ENCODE measurements at regions not wholly inside any gene's neighbourhood (a gene's known extent, or its start where the extent isn't known, plus 50 kb on each side); places are given as distances from the start of the nearest gene placed in this dataset.

- Histone ChIP-seq H3K9me3 (ENCODE audit: insufficient read depth, low read length) (no peaks in the 10 kb centered on the region), H2AFZ (ENCODE audit: low read depth, low read length) (no peak overlapping the region), H3K4me3 (ENCODE audit: low read length) (no peak overlapping the region), H3K27ac (ENCODE audit: low read length) (no peak overlapping the region), H4K20me1 (ENCODE audit: insufficient read depth, low read length) (no peaks in the 10 kb centered on the region), H3K9ac (ENCODE audit: low read length) (no peak overlapping the region), H3K4me1 (ENCODE audit: low read length) (no peaks in the 10 kb centered on the region), H3K36me3 (replicated peaks; ENCODE audit: low read depth, low read length) (no peaks in the 10 kb centered on the region), H3K27me3 (ENCODE audit: low read depth, low read length) (no peaks in the 10 kb centered on the region; the same call in 1 of the 2 replicates), H3K4me2 (ENCODE audit: low read length) (no peak overlapping the region), H3K79me2 (ENCODE audit: low read length) (no peaks in the 10 kb centered on the region)
- TF ChIP-seq EZH2phosphoT487 (IDR thresholded peaks at IDR 0.05; ENCODE audit: low read depth), result no peak
- no peak for TF ChIP-seq CTCF (IDR thresholded peaks at IDR 0.05; ENCODE audit: low read depth, low read length)
These were observed 75.1 kb upstream of the SLC6A11 start for GRCh38 chr3:10740954-10741353.

- no peak overlapping the region for H2AFZ ChIP-seq (ENCODE audit: low read depth, low read length)
These were observed 73.9 kb upstream of the SLC6A11 start for GRCh38 chr3:10741891-10742671.

GRCh38 chr3:10743366-10744097 is 72.5 kb upstream of the SLC6A11 start:
- no peak for TF ChIP-seq EZH2phosphoT487 (IDR thresholded peaks at IDR 0.05; ENCODE audit: low read depth)
- Histone ChIP-seq H3K4me3 (ENCODE audit: low read length) (no peak overlapping the region), H3K36me3 (replicated peaks; ENCODE audit: low read depth, low read length) (no peaks in the 10 kb centered on the region), H3K9me3 (ENCODE audit: insufficient read depth, low read length) (no peaks in the 10 kb centered on the region), H3K27ac (ENCODE audit: low read length) (no peak overlapping the region), H3K4me2 (ENCODE audit: low read length) (no peak overlapping the region), H3K27me3 (ENCODE audit: low read depth, low read length) (peaks cover 7% of the 10 kb centered on the region), H3K4me1 (ENCODE audit: low read length) (no peaks in the 10 kb centered on the region), H3K9ac (ENCODE audit: low read length) (no peak overlapping the region), H3K79me2 (ENCODE audit: low read length) (no peaks in the 10 kb centered on the region), H4K20me1 (ENCODE audit: insufficient read depth, low read length) (no peaks in the 10 kb centered on the region), H2AFZ (ENCODE audit: low read depth, low read length) (no peak overlapping the region)

More at GRCh38 chr3:10741891-10742671, 73.9 kb upstream of the SLC6A11 start:
- Histone ChIP-seq H3K9ac (ENCODE audit: low read length) (no peak overlapping the region), H3K4me2 (ENCODE audit: low read length) (no peak overlapping the region), H3K4me3 (ENCODE audit: low read length) (no peak overlapping the region), H4K20me1 (ENCODE audit: insufficient read depth, low read length) (no peaks in the 10 kb centered on the region), H3K27me3 (ENCODE audit: low read depth, low read length) (peaks cover 1% of the 10 kb centered on the region; the same call in 1 of the 2 replicates), H3K4me1 (ENCODE audit: low read length) (no peaks in the 10 kb centered on the region), H3K36me3 (replicated peaks; ENCODE audit: low read depth, low read length) (no peaks in the 10 kb centered on the region), H3K9me3 (ENCODE audit: insufficient read depth, low read length) (no peaks in the 10 kb centered on the region), H3K79me2 (ENCODE audit: low read length) (no peaks in the 10 kb centered on the region), H3K27ac (ENCODE audit: low read length) (no peak overlapping the region)
- TF ChIP-seq CTCF (IDR thresholded peaks at IDR 0.05; ENCODE audit: low read depth, low read length) (no peak), EZH2phosphoT487 (IDR thresholded peaks at IDR 0.05; ENCODE audit: low read depth) (no peak)

- no peak overlapping the region for H3K4me3 ChIP-seq (ENCODE audit: low read length)
- no peaks in the 10 kb centered on the region for H3K9me3 ChIP-seq (ENCODE audit: insufficient read depth, low read length)
- H3K27me3 ChIP-seq (ENCODE audit: low read depth, low read length), result peaks cover 7% of the 10 kb centered on the region
- H3K36me3 ChIP-seq (replicated peaks; ENCODE audit: low read depth, low read length), result no peaks in the 10 kb centered on the region
- no peaks in the 10 kb centered on the region for H3K79me2 ChIP-seq (ENCODE audit: low read length)
- H3K4me2 ChIP-seq (ENCODE audit: low read length), result no peak overlapping the region
- H2AFZ ChIP-seq (ENCODE audit: low read depth, low read length), result no peak overlapping the region
- H3K4me1 ChIP-seq (ENCODE audit: low read length), result no peaks in the 10 kb centered on the region
- H3K27ac ChIP-seq (ENCODE audit: low read length), result no peak overlapping the region
- H3K9ac ChIP-seq (ENCODE audit: low read length), result no peak overlapping the region
- H4K20me1 ChIP-seq (ENCODE audit: insufficient read depth, low read length), result no peaks in the 10 kb centered on the region
- TF ChIP-seq CTCF (IDR thresholded peaks at IDR 0.05; ENCODE audit: low read depth, low read length) (peak; percentile 15), EZH2phosphoT487 (IDR thresholded peaks at IDR 0.05; ENCODE audit: low read depth) (no peak)
These were observed 71.9 kb upstream of the SLC6A11 start for GRCh38 chr3:10744098-10744465.

All from OCI-LY3 (cell line).